Ureter (tissue), 1 donor: ENCODE measurements at regions not wholly inside any gene's neighbourhood (a gene's known extent, or its start where the extent isn't known, plus 50 kb on each side); places are given as distances from the start of the nearest gene placed in this dataset.
A peak's percentile ranks its signal among the peaks of the same experiment; 100 is the strongest.

Source experiments
- DNase-seq: peaks from one replicate; pipeline ENCODE4 v3.0.0-alpha.2; 2020; ENCODE audit warnings: low spot score
- donor health status: DM: yes; HTN: yes; CAD: no.

- peak; percentile 33 for DNase-seq
These were observed 1075.0 kb downstream of the BRD1 start for GRCh38 chr22:48752451-48753380.

GRCh38 chr22:48751539-48752437 is 1075.9 kb downstream of the BRD1 start:
- DNase-seq = peak; percentile 31

GRCh38 chr22:48750826-48751440 is 1076.7 kb downstream of the BRD1 start:
- no peak for DNase-seq

- peak; percentile 27 for DNase-seq
These were observed 1077.4 kb downstream of the BRD1 start for GRCh38 chr22:48750282-48750681.

- peak; percentile 34 for DNase-seq
These were observed 1078.0 kb downstream of the BRD1 start for GRCh38 chr22:48749555-48750227.

- DNase-seq = peak; percentile 29
These were observed 1078.7 kb downstream of the BRD1 start for GRCh38 chr22:48748860-48749554.

GRCh38 chr22:48748113-48748859 is 1079.4 kb downstream of the BRD1 start:
- peak; percentile 40 for DNase-seq

- peak; percentile 32 for DNase-seq
These were observed 1080.8 kb downstream of the BRD1 start for GRCh38 chr22:48746789-48747425.

GRCh38 chr22:48745842-48746788 is 1081.6 kb downstream of the BRD1 start:
- DNase-seq = peak; percentile 32

GRCh38 chr22:48744967-48745841 is 1082.5 kb downstream of the BRD1 start:
- DNase-seq = peak; percentile 32

- DNase-seq = peak; percentile 37
These were observed 1083.4 kb downstream of the BRD1 start for GRCh38 chr22:48744283-48744641.

- peak; percentile 38 for DNase-seq
These were observed 1083.9 kb downstream of the BRD1 start for GRCh38 chr22:48743601-48744282.

- peak; percentile 32 for DNase-seq
These were observed 1084.9 kb downstream of the BRD1 start for GRCh38 chr22:48742556-48743343.

- DNase-seq = peak; percentile 34
These were observed 1085.5 kb downstream of the BRD1 start for GRCh38 chr22:48742191-48742555.

- DNase-seq = no peak
These were observed 1086.1 kb downstream of the BRD1 start for GRCh38 chr22:48741540-48741939.
